Lung (tissue), 11 donors: ENCODE measurements at regions not wholly inside any gene's neighbourhood (a gene's known extent, or its start where the extent isn't known, plus 50 kb on each side); places are given as distances from the start of the nearest gene placed in this dataset.

Experiments used
- ATAC-seq: fragments of 200-7000 bp; cut with Tn5 transposase; one replicate; pipeline ENCODE4 v1.9.1; 2020; ENCODE audit warnings: moderate number of reproducible peaks; ENCODE audit not compliant: insufficient read depth, low FRiP score
- DNase-seq, 3 donors: peaks; one replicate each; pipeline ENCODE4 v3.0.0-alpha.2; 2013 to 2017
- H3K27ac ChIP-seq, 2 donors: one replicate each; pipeline ENCODE4 v1.5.1; 2013; ENCODE audit warnings: mild to moderate bottlenecking in 2 of 2, moderate library complexity in 2 of 2, control low read depth in 1 of 2, inconsistent platforms in 1 of 2, low read depth in 1 of 2, low read length in 1 of 2
- H3K27me3 ChIP-seq, 3 donors: one replicate each; pipeline ENCODE4 v1.5.1; 2013; ENCODE audit warnings: low read length in 2 of 3; ENCODE audit not compliant: control insufficient read depth in 3 of 3, insufficient read depth in 3 of 3
- H3K36me3 ChIP-seq, 4 donors: one replicate each; pipeline ENCODE4 v1.5.1; 2013; ENCODE audit warnings: low read length in 4 of 4, mild to moderate bottlenecking in 1 of 4, moderate library complexity in 1 of 4; ENCODE audit not compliant: control insufficient read depth in 4 of 4, insufficient read depth in 4 of 4
- H3K4me1 ChIP-seq, 5 donors: one replicate each; pipeline ENCODE4 v1.5.1; 2013; ENCODE audit warnings: low read length in 5 of 5, mild to moderate bottlenecking in 2 of 5, moderate library complexity in 1 of 5; ENCODE audit not compliant: control insufficient read depth in 5 of 5, insufficient read depth in 5 of 5
- H3K4me3 ChIP-seq: one replicate; pipeline ENCODE4 v1.5.1; 2013; ENCODE audit warnings: mild to moderate bottlenecking, control low read depth, moderate library complexity
- H3K9ac ChIP-seq, 2 donors: one replicate each; pipeline ENCODE4 v1.5.1; 2013; ENCODE audit warnings: low read length in 2 of 2, control low read depth in 1 of 2; ENCODE audit not compliant: insufficient read depth in 1 of 2
- H3K9me3 ChIP-seq, 4 donors: one replicate each; pipeline ENCODE4 v1.5.1; 2013; ENCODE audit warnings: low read length in 3 of 4, mild to moderate bottlenecking in 1 of 4, moderate library complexity in 1 of 4; ENCODE audit not compliant: control insufficient read depth in 4 of 4, insufficient read depth in 3 of 4
- WGBS, 2 donors: extraction: QIAGEN DNeasy Blood & Tissue Kit; methylation state at CpG; one replicate each; pipeline ENCODE4 v1.1.7; 2013; 5-methylcytosine and 5-hydroxymethylcytosine counted together
- TF ChIP-seq, protein P1 (sequence below): IDR thresholded peaks from 2 replicates; pipeline ENCODE4 v1.5.1; 2012; ENCODE audit warnings: mild to moderate bottlenecking; ENCODE audit errors: control extremely low read depth, extremely low read depth
- donor health status: control.
- donor health status: control.
- donor health status: Bipolar disorder and iron deficiency.
- donor health status: healthy.
- donor health status: DM: yes; HTN: yes; CAD: no.

DNA sequence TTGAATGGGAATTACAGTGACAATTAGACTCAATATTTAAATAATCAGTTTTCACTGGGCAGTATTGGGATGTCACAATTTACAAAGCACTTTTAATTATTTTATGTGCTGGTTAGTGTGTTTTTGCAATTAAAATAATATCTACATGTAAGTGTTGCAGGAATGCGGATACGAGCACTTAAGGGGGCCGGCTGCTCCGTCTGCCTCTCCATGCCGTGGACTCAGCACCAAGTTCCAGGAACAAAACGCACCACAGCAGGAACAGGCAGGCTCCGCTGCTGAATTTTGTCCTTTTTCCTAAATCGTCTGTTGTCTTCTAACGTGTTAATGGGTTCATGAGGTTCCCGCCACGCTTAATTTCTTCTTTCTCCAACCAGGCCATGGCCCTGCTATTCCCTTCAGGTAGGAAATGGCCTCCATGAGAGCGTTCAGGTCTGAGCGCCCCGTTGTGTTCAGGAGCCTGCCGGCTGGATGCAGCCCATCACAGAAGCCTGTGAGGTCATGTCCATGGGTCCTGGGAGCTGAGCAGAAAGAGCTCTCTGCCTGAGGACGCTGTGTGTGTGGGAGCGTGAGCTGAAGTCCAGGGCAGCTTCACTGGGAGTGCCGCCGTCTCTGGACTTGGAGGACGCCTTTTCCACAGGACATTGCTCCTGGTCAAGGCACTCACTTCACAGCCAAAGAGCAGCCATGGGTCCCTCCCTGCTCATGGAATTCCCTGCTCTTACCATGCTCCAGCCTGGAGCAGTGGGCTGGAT lies 730.3 kb downstream of the BRD1 start:
- no peaks in the 10 kb centered on the region for H3K4me1 ChIP-seq
- H3K9ac ChIP-seq, result no peak overlapping the region
- H3K27me3 ChIP-seq, result peaks cover 0 to 3% (median 0%) of the 10 kb centered on the region in 3 donors
- H3K27ac ChIP-seq, result no peak overlapping the region
- WGBS, 2 donors, result 89% methylated on average over 20 of the region's 20 CpGs
- ATAC-seq (no peak), DNase-seq (no peak)
- TF ChIP-seq, protein P1, sequence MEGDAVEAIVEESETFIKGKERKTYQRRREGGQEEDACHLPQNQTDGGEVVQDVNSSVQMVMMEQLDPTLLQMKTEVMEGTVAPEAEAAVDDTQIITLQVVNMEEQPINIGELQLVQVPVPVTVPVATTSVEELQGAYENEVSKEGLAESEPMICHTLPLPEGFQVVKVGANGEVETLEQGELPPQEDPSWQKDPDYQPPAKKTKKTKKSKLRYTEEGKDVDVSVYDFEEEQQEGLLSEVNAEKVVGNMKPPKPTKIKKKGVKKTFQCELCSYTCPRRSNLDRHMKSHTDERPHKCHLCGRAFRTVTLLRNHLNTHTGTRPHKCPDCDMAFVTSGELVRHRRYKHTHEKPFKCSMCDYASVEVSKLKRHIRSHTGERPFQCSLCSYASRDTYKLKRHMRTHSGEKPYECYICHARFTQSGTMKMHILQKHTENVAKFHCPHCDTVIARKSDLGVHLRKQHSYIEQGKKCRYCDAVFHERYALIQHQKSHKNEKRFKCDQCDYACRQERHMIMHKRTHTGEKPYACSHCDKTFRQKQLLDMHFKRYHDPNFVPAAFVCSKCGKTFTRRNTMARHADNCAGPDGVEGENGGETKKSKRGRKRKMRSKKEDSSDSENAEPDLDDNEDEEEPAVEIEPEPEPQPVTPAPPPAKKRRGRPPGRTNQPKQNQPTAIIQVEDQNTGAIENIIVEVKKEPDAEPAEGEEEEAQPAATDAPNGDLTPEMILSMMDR, result no peak
- H3K36me3 ChIP-seq, result no peaks in the 10 kb centered on the region
- peaks cover 0 to 3% (median 0%) of the 10 kb centered on the region in 4 donors for H3K9me3 ChIP-seq
- no peak overlapping the region for H3K4me3 ChIP-seq

- Histone ChIP-seq H3K36me3 (no peaks in the 10 kb centered on the region), H3K4me3 (no peak overlapping the region), H3K27me3 (peaks cover 0 to 3% (median 0%) of the 10 kb centered on the region in 3 donors), H3K9me3 (peaks cover 0 to 3% (median 0%) of the 10 kb centered on the region in 4 donors), H3K9ac (no peak overlapping the region), H3K4me1 (no peaks in the 10 kb centered on the region), H3K27ac (no peak overlapping the region)
- TF ChIP-seq, protein P1, result no peak
- DNase-seq (no peak), ATAC-seq (no peak)
- WGBS, 2 donors, result 87 to 89% methylated on average over 9 of the region's 9 CpGs
Measured at GRCh38 chr22:49096476-49096875, 731.2 kb downstream of the BRD1 start.

GRCh38 chr22:49095366-49095765 lies 732.3 kb downstream of the BRD1 start:
- H3K27me3 ChIP-seq, result peaks cover 0 to 3% (median 0%) of the 10 kb centered on the region in 3 donors
- TF ChIP-seq, protein P1, result no peak
- peak overlapping the region in 1 of 2 donors; percentile 25 for H3K9ac ChIP-seq
- peaks cover 0 to 3% (median 0%) of the 10 kb centered on the region in 4 donors for H3K9me3 ChIP-seq
- H3K4me3 ChIP-seq, result no peak overlapping the region
- DNase-seq (no peak), ATAC-seq (no peak)
- H3K36me3 ChIP-seq, result no peaks in the 10 kb centered on the region
- H3K27ac ChIP-seq, result no peak overlapping the region
- WGBS, 2 donors, result 85 to 96% methylated on average over 19 of the region's 19 CpGs
- H3K4me1 ChIP-seq, result no peaks in the 10 kb centered on the region
